Right atrium auricular region (tissue), 2 donors: ENCODE measurements at regions not wholly inside any gene's neighbourhood (a gene's known extent, or its start where the extent isn't known, plus 50 kb on each side); places are given as distances from the start of the nearest gene placed in this dataset.

Source experiments
- DNase-seq: peaks from one replicate; pipeline ENCODE4 v3.0.0-alpha.2; 2019; ENCODE audit warnings: low spot score
- H3K27ac ChIP-seq, 2 donors: fragments of 200-600 bp; sonication (generic); 1 replicate in 1 of 2; 2 replicates in 1 of 2; pipeline ENCODE4 v1.5.1; 2016 to 2019
- H3K27me3 ChIP-seq, 2 donors: fragments of 200-600 bp; sonication (generic); one replicate each; pipeline versions ENCODE4 v1.5.1 to v1.6.0; 2017 to 2019
- H3K36me3 ChIP-seq: fragments of 200-600 bp; sonication (generic); one replicate; pipeline ENCODE4 v1.5.1; 2016
- H3K4me1 ChIP-seq, 2 donors: fragments of 200-600 bp; sonication (generic); one replicate each; pipeline versions ENCODE4 v1.5.1 to v1.6.0; 2017 to 2019
- H3K4me3 ChIP-seq, 2 donors: fragments of 200-600 bp; sonication (generic); 1 replicate in 1 of 2; 2 replicates in 1 of 2; pipeline ENCODE4 v1.5.1; 2017 to 2019; ENCODE audit warnings: mild to moderate bottlenecking in 1 of 2, moderate library complexity in 1 of 2
- H3K9me3 ChIP-seq, 2 donors: fragments of 200-600 bp; sonication (generic); one replicate each; pipeline ENCODE4 v1.5.1; 2019
- CTCF ChIP-seq, 2 donors: fragments of 200-600 bp; sonication (generic); IDR thresholded peaks; one replicate each; pipeline ENCODE4 v1.5.1; 2019; ENCODE audit warnings: antibody characterized with exemption in 2 of 2

GRCh38 chr17:53313746-53314145 is 509.0 kb upstream of the KIF2B start:
- Histone ChIP-seq H3K27me3 (no peaks in the 10 kb centered on the region), H3K9me3 (peaks cover 0 to 31% of the 10 kb centered on the region in 2 donors), H3K27ac (no peak overlapping the region), H3K4me3 (no peak overlapping the region), H3K36me3 (no peaks in the 10 kb centered on the region), H3K4me1 (no peaks in the 10 kb centered on the region)
- TF ChIP-seq CTCF (IDR thresholded peaks at IDR 0.05): no peak
- no peak for DNase-seq

DNA sequence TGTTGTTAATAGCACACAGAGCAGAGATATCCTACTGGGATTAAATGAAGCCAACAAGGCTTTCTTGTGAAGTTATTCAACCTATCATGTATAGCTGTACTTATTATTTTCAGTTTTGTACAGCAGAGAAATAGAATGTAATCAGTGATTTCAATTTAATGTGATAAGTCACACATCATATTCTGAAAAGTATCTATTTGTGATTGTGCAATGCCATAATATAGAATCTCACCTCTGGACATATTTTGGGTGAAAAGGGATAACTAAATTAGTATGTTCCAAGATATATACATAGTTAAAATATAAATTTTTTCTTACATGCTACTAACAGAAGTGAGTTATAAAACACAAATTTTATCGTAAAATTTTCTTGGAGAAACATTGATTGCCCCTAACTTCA is 544.3 kb upstream of the KIF2B start:
- TF ChIP-seq CTCF (IDR thresholded peaks at IDR 0.05): no peak
- no peaks in the 10 kb centered on the region for H3K4me1 ChIP-seq
- no peaks in the 10 kb centered on the region for H3K36me3 ChIP-seq
- no peak overlapping the region for H3K27ac ChIP-seq
- no peaks in the 10 kb centered on the region for H3K9me3 ChIP-seq
- H3K27me3 ChIP-seq: no peaks in the 10 kb centered on the region
- no peak for DNase-seq
- no peak overlapping the region for H3K4me3 ChIP-seq

- Histone ChIP-seq H3K36me3 (no peaks in the 10 kb centered on the region), H3K9me3 (no peaks in the 10 kb centered on the region), H3K27ac (no peak overlapping the region), H3K27me3 (no peaks in the 10 kb centered on the region), H3K4me1 (no peaks in the 10 kb centered on the region), H3K4me3 (no peak overlapping the region)
- TF ChIP-seq CTCF (IDR thresholded peaks at IDR 0.05): no peak
- DNase-seq: no peak
Observed at GRCh38 chr17:53273126-53273525, 549.6 kb upstream of the KIF2B start.

DNA sequence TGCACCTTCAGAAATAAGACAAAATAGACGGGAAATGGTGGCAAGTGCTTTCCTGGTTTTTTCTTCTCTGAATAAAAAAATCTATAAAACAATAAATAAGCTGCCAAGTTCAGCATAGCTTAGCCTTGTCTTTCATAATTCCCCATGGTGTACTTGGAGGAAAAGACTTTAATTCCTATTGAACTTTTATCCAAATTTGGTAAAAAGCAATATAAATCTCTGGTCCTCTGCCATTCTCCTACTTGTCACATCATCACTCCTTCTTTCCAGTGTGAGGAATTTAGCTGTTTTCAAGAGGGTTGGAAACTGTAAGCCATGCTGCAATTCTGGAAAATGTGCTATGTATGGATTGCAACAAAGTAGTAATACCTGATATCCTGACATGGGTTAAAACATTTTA is 551.8 kb upstream of the KIF2B start:
- no peak for TF ChIP-seq CTCF (IDR thresholded peaks at IDR 0.05)
- Histone ChIP-seq H3K27ac (no peak overlapping the region), H3K4me3 (no peak overlapping the region), H3K27me3 (no peaks in the 10 kb centered on the region), H3K36me3 (no peaks in the 10 kb centered on the region), H3K9me3 (no peaks in the 10 kb centered on the region), H3K4me1 (no peaks in the 10 kb centered on the region)
- DNase-seq: no peak

DNA sequence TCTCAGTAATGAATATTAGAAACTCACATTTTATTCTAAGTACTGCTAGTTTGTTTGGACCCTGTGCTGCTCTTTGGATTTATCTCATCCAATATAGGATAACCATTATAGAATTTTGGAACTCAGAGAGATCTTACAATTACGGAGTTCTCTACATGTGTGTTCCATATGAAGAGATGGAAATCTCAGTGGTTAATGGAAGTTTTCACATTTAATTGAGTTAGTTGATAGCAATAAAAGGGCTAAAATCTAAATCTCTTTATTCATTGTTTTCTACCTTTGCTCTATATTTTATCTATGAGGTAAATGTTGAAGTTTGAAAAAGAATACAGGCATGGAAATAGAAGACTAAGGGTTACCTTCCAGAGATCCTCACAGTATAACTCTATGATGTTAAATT is 558.0 kb upstream of the KIF2B start:
- Histone ChIP-seq H3K4me3 (no peak overlapping the region), H3K27me3 (no peaks in the 10 kb centered on the region), H3K4me1 (no peaks in the 10 kb centered on the region), H3K27ac (no peak overlapping the region), H3K36me3 (no peaks in the 10 kb centered on the region), H3K9me3 (no peaks in the 10 kb centered on the region)
- DNase-seq: no peak
- no peak for TF ChIP-seq CTCF (IDR thresholded peaks at IDR 0.05)

DNA sequence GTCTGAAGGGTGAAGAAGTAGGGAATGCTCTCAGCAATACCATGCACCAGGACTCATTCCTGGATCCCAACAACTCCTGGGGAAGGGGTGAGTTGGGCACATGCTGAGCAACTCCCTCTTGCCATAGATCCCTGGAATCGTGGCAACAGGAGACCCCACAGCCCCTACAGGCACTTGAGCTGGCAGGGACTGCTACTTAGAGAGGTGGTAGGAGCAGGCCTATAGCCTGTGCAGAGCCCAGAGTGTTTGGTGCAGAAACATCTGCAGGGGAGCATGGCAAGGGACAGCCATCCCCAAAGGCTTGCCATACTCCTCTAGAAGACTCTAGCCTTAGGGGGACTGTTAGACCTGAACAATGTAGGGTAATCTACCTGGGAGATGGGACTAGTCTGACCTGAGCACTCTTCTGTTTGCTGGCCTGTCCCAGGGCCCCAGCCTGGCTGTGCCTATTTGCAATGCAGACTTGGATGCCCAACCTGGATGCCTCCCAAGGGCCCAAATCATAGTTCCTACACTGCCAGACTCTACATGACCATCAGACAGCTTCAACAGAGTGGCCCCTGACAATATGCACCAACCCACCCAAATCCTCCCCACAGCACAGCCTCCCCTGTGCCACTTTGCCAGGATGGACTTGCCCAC is 568.6 kb upstream of the KIF2B start:
- Histone ChIP-seq H3K27ac (no peak overlapping the region), H3K4me3 (no peak overlapping the region), H3K4me1 (no peaks in the 10 kb centered on the region), H3K9me3 (no peaks in the 10 kb centered on the region), H3K36me3 (no peaks in the 10 kb centered on the region), H3K27me3 (no peaks in the 10 kb centered on the region)
- no peak for DNase-seq
- no peak for TF ChIP-seq CTCF (IDR thresholded peaks at IDR 0.05)
